Esophagus muscularis mucosa (tissue), 4 donors: ENCODE measurements at regions not wholly inside any gene's neighbourhood (a gene's known extent, or its start where the extent isn't known, plus 50 kb on each side); places are given as distances from the start of the nearest gene placed in this dataset.

Experiments used
- EP300 ChIP-seq: sonication (generic); formaldehyde crosslinking; IDR thresholded peaks from one replicate; pipeline ENCODE4 v1.6.1; 2017; ENCODE audit warnings: antibody characterized with exemption
- POLR2A ChIP-seq: fragments of 450-650 bp; IDR thresholded peaks from one replicate; pipeline ENCODE4 v1.6.1; 2017; ENCODE audit warnings: antibody characterized with exemption, moderate library complexity, mild to moderate bottlenecking, low read depth
- POLR2AphosphoS5 ChIP-seq, 2 donors: sonication (generic); formaldehyde crosslinking; IDR thresholded peaks; one replicate each; pipeline ENCODE4 v1.6.1; 2017; ENCODE audit warnings: antibody characterized with exemption in 2 of 2
- TF ChIP-seq, protein P1 (sequence below), 3 experiments: fragments of 200-600 bp in 2 of 3; fragments of 450-650 bp in 1 of 3; sonication (generic) in 2 of 3; IDR thresholded peaks; one replicate each; pipeline ENCODE4 v1.5.1; 2017 to 2019; ENCODE audit warnings: antibody characterized with exemption in 3 of 3, mild to moderate bottlenecking in 2 of 3, moderate library complexity in 1 of 3

DNA sequence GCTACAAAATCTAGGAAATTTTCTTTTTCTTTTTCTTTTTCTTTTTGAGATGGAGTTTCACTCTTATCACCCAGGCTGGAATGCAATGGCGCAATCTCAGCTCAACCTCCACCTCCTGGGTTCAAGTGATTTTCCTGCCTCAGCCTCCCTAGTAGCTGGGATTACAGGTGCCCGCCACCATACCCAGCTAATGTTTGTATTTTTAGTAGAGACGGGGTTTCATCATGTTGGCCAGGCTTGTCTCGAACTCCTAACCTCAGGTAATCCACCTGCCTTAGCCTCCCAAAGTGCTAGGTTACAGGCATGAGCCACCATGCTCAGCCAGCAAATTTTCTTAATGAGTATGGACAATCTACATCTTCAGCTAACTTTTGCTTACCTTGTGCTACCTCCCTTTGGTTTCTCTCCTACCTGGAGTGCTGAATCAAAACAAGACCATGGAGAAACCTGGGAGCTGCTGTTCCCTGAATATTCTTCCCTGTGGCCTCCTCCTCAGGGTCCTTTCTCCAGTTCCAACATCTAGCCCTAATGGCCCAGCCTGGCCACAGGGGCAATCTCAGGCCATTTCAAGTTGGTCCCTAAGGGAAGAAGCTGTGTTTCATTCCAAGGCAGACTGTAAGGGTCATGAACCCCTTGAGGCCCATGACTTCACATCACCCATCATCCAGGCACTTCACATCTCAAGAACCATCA, 74.6 kb upstream of the EGLN3 start:
- TF ChIP-seq, protein P1, sequence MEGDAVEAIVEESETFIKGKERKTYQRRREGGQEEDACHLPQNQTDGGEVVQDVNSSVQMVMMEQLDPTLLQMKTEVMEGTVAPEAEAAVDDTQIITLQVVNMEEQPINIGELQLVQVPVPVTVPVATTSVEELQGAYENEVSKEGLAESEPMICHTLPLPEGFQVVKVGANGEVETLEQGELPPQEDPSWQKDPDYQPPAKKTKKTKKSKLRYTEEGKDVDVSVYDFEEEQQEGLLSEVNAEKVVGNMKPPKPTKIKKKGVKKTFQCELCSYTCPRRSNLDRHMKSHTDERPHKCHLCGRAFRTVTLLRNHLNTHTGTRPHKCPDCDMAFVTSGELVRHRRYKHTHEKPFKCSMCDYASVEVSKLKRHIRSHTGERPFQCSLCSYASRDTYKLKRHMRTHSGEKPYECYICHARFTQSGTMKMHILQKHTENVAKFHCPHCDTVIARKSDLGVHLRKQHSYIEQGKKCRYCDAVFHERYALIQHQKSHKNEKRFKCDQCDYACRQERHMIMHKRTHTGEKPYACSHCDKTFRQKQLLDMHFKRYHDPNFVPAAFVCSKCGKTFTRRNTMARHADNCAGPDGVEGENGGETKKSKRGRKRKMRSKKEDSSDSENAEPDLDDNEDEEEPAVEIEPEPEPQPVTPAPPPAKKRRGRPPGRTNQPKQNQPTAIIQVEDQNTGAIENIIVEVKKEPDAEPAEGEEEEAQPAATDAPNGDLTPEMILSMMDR (IDR thresholded peaks at IDR 0.05): no peak
- TF ChIP-seq POLR2A (no peak), EP300 (no peak), POLR2AphosphoS5 (IDR thresholded peaks at IDR 0.05) (no peak)
